Prostate gland (tissue), 2 donors: ENCODE measurements at regions not wholly inside any gene's neighbourhood (a gene's known extent, or its start where the extent isn't known, plus 50 kb on each side); places are given as distances from the start of the nearest gene placed in this dataset.

Experiments used
- CTCF ChIP-seq, 4 experiments: fragments of 200-600 bp in 2 of 4; fragments of 450-650 bp in 2 of 4; sonication (generic) in 2 of 4; IDR thresholded peaks; 1 replicate in 3 of 4; 2 replicates in 1 of 4; pipeline ENCODE4 v1.5.1; 2016 to 2019; ENCODE audit warnings: antibody characterized with exemption in 4 of 4, mild to moderate bottlenecking in 2 of 4, moderate library complexity in 2 of 4
- POLR2A ChIP-seq: fragments of 450-650 bp; IDR thresholded peaks from one replicate; pipeline ENCODE4 v1.6.1; 2016; ENCODE audit warnings: antibody characterized with exemption, mild to moderate bottlenecking
- POLR2AphosphoS5 ChIP-seq: sonication (generic); formaldehyde crosslinking; IDR thresholded peaks from one replicate; pipeline ENCODE4 v1.6.1; 2017; ENCODE audit warnings: antibody characterized with exemption

- TF ChIP-seq CTCF (IDR thresholded peaks at IDR 0.05) (no peak), POLR2A (no peak), POLR2AphosphoS5 (no peak)
These were observed 121.3 kb upstream of the GADD45A start for GRCh38 chr1:67563684-67564083.
